H54 (cell line): ENCODE measurements at regions not wholly inside any gene's neighbourhood (a gene's known extent, or its start where the extent isn't known, plus 50 kb on each side); places are given as distances from the start of the nearest gene placed in this dataset.

Source experiments
- DNase-seq: peaks from one replicate; pipeline ENCODE4 v3.0.0; 2011; ENCODE audit warnings: low spot score, mixed read lengths; ENCODE audit not compliant: insufficient read length
- FAIRE-seq: peaks from 3 replicates; lab custom pipeline; 2011; peaks lifted over from hg19 to GRCh38; lab: Jason Lieb, UNC
- POLR2A ChIP-seq: IDR thresholded peaks from 2 replicates; pipeline ENCODE4 v1.6.1; 2011; ENCODE audit warnings: low read depth, mild to moderate bottlenecking, low read length

DNA sequence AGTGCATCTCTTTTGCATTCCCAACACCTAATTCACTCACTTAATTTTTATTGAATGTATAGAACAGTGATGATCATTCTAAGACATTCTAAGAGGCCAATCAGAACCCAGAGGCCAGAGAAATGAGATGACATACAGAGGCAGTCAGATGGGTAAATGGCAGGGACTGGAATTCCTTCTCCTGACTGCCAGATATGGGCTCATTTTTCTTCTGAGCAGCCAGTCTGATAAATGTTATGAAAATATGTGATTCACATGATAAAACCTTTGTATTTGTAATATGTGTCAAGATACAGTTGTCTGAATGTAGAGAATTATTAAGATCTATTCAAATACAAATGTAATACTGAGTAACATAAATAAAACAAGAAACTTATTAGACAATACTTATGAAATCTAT is 277.8 kb downstream of the EPM2A start:
- FAIRE-seq, result no peak
- TF ChIP-seq POLR2A, result no peak
- no peak for DNase-seq

DNA sequence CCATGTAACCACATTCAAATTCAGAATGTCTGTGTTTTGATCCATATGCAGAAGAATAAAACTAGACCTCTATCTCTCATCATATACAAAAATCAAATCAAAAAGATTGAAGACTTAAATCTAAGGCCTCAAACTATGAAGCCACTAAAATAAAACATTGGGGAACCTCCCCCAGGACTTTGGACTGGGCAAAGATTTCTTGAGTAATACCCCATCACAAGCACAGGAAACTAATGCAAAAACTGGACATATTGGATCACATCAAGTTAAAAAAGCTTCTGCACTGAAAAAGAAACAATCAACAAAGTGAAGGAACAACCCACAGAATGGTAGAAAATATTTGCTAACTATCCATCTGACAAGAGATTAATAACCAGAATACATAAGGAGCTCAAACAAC is 266.8 kb downstream of the EPM2A start:
- no peak for TF ChIP-seq POLR2A
- DNase-seq (no peak), FAIRE-seq (no peak)

DNA sequence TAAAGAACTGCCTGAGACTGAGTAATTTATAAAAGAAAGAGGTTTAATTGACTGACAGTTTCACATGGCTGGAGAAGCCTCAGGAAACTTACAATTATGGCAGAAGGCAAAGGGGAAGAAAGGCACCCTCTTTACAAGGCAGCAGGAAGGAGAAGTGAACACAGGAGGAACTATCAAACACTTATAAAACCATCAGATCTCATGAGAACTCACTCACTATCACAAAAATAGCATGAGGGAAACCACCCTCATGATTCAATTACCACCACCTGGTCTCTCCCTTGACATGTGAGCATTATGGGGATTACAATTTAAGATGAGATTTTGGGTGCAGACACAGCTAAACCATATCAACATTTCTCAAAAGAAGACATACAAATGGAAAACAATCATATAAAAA is 266.3 kb downstream of the EPM2A start:
- DNase-seq, result no peak
- no peak for FAIRE-seq

DNA sequence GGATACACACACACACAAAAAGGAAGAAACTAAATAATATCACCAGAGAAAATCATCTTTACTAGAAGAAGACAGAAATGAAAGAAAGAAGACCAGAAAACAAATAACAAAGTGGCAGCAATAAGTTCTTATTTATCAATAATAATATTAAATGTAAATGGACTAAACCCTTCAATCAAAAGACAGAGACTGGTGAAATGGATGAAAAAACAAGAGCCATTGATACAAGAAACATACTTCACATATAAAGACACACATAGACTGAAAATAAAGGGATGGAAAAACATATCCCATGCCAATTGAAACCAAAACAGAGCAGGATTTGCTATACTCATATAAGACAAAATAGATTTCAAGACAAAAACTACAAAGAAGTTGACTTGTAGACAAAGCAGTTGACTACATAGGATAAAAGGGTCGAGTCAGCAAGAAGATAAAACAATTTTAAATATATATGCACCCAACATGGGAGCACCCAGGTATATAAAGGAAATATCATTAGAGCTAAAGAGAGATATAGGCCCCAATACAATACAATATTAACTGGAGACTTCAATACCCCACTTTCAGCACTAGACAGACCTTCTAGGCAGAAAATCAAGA is 259.4 kb downstream of the EPM2A start:
- no peak for FAIRE-seq

More for the DNA sequence above, 266.3 kb downstream of the EPM2A start:
- TF ChIP-seq POLR2A, result no peak

DNA sequence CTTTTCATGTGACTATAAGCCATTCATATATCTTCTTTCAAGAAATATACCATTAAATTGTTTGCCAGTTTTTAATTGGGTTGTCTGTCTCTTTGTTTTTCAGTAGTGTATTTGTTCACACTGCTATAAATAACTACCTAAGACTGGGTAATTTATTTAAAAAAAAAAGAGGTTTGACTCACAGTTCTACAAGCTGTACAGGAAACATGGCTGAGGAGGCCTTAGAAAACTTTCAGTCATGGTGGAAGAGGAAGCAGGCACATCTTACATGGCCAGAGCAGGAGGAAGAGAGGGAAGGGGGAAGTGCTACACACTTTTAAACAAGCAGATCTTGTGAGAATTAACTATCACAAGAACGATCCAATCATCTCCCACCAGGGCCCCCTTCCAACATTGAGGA is 255.3 kb downstream of the EPM2A start:
- no peak for DNase-seq
- no peak for FAIRE-seq
- TF ChIP-seq POLR2A, result no peak

More for the DNA sequence above, 259.4 kb downstream of the EPM2A start:
- no peak for DNase-seq
- TF ChIP-seq POLR2A, result no peak

DNA sequence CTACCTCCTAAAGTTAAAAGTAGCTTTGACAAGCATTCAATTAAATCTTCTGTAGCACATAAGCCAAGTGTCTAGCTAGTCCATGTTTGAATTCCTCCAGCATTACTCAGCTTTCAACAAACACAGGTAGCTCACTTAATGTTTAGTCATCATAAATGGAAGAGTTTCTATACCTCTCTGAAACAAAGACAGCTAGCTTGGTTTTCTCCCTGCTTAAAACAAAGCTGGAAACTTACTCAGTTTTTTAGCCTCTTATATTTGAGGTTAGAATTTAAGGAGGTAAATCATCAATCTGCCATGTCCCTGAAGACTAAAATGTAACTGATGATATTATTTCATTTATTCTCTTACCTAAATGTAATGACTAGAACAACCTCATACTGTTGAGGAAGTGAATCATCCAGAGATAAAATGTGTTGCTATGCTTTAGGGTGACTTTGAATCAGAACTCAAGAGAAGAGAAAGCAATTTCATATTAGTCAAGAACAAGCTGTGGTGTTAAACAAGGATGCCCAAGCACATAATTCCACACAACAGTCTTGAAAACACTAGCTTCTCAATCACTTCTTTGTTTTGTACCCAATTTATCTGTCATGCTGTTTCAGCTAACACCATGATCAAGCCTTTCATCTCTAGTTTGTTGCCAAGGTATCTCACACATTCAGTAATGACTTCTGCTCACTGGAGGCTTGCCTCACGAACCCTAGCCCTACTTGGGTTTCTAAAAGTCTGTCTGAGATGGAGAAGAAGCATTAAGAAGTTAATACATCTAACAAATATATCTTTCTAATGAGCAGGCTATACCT is 251.9 kb downstream of the EPM2A start:
- FAIRE-seq, result no peak
- TF ChIP-seq POLR2A, result no peak

DNA sequence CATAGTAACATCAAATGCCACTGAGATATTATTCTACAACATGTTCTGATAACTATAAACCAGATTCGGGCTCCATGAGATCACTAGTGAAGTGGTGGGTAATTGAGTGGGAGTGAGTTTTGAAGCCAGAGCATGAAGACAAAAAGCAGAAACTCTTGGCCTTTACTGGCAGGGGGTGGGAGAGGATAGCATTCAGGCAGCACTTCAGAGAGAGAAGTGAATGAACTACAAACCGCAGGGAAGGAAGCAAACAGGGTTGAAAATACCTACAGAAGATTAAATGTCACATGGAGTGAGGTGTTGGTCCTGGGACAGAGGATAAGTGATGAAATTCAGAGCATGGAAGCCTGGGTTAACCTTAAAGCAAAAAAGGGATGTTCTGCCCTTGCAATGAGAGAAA is 250.0 kb downstream of the EPM2A start:
- TF ChIP-seq POLR2A, result no peak
- no peak for DNase-seq
- no peak for FAIRE-seq

More for the DNA sequence above, 251.9 kb downstream of the EPM2A start:
- no peak for DNase-seq

DNA sequence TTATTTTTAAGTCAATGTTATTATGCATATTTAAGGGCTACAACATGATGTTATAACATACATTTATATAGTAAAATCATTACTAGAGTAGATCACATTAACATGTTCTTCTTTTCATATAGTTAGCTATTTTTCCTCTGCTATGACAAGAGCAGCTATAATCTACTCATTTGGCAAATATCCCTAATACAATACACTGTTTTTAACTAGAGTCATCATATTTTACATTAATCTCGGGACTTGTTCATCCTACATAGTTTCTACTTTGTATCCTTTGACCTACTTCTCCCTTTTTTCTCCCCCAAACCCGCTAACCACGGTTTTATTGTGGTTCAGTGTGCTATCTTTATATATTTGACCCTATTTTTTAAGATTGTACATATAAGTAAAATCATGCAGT is 249.0 kb downstream of the EPM2A start:
- FAIRE-seq, result no peak
- DNase-seq, result no peak
- TF ChIP-seq POLR2A, result no peak

DNA sequence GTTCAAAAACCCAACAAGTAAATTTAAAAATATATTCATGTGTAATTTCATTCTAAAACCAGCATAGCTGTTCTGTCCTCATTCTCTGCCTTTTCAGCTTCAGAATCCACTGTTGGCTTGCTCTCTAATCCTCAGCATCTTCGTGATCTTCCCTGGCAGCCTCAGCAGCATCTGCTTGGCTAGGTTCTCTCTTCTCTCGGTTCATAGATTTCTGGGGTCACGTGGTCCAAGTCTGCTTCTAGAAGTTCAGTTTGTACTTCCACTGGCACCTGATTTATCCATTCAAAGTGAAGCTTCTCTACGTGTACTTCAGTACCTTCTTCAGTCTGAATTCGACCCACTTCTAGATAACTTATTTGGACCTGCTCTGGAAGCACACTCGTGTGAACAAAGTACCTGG is 245.7 kb downstream of the EPM2A start:
- DNase-seq (no peak), FAIRE-seq (no peak)
- TF ChIP-seq POLR2A, result no peak

DNA sequence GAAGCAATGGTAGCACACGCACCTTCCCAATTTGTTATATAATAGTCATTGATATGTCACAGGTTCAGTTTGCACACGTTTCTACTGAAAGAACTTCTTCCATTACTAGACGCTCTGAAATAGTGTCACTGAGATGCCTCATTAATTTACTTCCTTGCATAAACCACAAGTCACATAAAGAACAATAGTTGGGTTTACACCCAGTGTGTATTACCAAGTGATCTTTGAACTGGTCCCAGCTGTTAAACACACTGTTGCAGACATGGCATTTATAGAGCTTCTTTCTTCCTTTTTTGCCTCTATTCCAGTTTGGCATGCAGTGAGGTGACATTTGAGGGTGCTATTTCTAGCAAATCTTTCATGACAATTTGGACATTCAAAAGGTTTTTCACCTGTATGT is 245.3 kb downstream of the EPM2A start:
- DNase-seq, result no peak
- FAIRE-seq, result no peak
- no peak for TF ChIP-seq POLR2A

DNA sequence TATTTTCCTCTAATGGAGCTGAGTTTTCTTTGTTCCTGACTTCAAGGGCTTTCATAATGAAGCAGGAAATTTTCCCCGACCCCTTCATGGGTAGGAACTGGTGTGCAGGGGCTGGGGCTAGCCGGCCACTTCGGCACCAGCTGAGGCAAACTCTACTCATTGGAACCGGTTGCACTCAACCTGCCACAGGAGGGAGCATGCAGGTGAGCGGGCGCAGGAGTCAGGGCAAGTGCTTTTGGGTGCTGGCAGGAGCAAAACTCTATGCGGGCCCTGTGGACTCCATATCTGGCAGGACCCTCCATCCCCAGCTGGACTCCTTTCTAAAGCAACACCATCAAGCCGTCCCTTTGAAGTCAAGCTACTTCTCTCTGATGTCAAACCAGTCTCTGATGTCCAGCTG is 244.2 kb downstream of the EPM2A start:
- no peak for FAIRE-seq
- DNase-seq, result no peak
- TF ChIP-seq POLR2A, result no peak

DNA sequence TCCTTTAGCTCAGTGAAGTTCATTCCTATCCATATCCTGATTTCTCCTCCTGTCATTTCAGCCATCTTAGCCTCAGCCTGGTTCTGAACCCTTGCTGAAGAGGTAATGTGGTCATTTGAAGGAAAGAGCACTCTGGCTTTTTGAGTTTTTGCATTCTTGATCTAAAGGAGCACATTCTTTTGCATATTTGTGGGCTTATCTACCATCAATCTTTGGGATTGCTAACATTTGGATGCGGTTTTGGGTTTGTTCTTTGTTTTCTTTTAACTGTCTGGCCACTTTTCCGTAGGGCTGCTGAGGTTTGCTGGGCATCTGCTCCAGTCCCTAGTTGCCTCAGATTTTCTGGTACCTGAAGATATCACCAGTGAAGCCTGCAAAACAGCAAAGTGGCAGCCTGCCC is 238.3 kb downstream of the EPM2A start:
- no peak for DNase-seq
- TF ChIP-seq POLR2A, result no peak
- FAIRE-seq, result no peak

DNA sequence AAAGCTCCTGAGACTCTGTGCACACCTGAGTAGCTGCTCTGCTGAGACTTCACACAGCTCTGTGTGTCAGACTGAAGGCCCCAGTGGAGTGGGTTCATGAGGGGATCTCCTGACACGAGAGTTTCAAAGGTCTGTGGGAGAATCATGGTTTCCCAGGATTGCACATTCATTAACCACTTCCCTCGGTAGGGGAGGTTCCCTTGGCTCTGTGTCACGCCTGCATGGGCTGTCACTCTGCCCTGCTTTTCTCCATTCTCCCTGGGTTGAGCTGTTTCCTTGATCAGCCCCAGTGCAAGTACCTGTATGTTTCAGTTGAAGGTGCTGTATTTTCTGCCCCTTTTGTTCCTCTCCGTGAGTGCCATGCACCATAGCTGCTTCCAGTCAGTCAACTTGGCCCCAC is 236.9 kb downstream of the EPM2A start:
- no peak for FAIRE-seq
- no peak for TF ChIP-seq POLR2A
- DNase-seq, result no peak

DNA sequence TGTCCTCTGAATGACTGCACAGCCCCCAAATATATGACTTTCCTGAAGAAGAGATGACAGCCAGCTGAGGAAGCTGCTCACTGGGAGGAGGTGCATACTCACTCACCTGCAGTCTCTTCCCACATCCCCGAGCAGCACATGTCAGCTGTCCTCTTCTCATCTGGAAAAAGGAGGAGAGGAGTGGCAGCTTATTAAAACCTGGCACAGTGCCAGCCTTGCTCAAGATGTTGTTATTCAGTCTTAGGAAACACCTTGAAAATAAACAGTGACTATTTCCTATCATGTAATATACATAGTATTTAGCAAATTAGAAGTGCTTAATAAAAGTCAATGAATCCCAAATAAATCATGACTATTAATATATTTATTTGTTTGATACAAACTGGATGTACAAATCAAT is 232.9 kb downstream of the EPM2A start:
- no peak for FAIRE-seq
- TF ChIP-seq POLR2A, result no peak
- DNase-seq, result no peak

DNA sequence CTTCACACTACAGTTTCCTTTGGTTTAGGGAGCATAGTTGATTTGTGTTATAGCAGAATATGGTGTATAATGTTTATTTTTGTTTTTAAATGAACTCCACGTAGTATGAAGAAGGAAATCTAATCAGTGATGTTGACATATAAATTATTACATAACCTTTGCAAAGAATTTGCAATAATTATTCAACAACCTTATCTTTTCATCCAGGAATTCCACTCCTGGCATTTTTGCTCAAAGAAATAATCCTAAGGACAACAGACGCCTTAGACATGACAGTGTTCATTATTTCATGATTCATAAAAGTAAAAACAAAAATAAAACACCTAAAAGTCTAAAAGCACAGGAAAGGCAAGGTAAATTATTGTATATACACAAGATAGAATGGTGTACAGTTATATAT is 229.2 kb downstream of the EPM2A start:
- FAIRE-seq, result no peak
- TF ChIP-seq POLR2A, result no peak

More for the DNA sequence above, 229.2 kb downstream of the EPM2A start:
- DNase-seq, result no peak
